IMR-90 (cell line): ENCODE measurements at regions not wholly inside any gene's neighbourhood (a gene's known extent, or its start where the extent isn't known, plus 50 kb on each side); places are given as distances from the start of the nearest gene placed in this dataset.

ENCODE experiments used
- ATAC-seq: fragments of 200-7000 bp; cut with Tn5 transposase; 2 replicates; pipeline ENCODE4 v1.9.1; 2020; ENCODE audit warnings: low read depth, mild to moderate bottlenecking, moderate library complexity
- BruUV-seq: library from RNA; stranded (reverse); fragments of 400-500 nt; replicated peaks from 2 replicates; lab custom pipeline; 2021; lab: Mats Ljungman, UMichigan
- CTCF ChIA-PET: fragments of 300-600 bp; formaldehyde crosslinking; extraction: SDS; loops from one replicate; lab custom pipeline; 2021; ENCODE audit warnings: antibody characterized with exemption; lab: Yijun Ruan, JAX
- POLR2A ChIA-PET: fragments of 300-600 bp; sonication (Branson Sonifier 250); formaldehyde crosslinking; loops from one replicate; lab custom pipeline; 2022; ENCODE audit warnings: antibody characterized with exemption; ENCODE audit not compliant: unreplicated experiment; lab: Charles Lee
- DNase-seq: peaks from one replicate; pipeline ENCODE4 v3.0.0; 2013
- H2AFZ ChIP-seq: replicated peaks from 2 replicates; pipeline ENCODE3; 2013; ENCODE audit warnings: low read length, mild to moderate bottlenecking; ENCODE audit not compliant: poor library complexity
- H2AK5ac ChIP-seq: 2 replicates; pipeline ENCODE4 v1.6.1; 2013; ENCODE audit warnings: low read depth, low read length, inconsistent platforms
- H2AK9ac ChIP-seq: replicated peaks from 2 replicates; pipeline ENCODE3; 2013; ENCODE audit warnings: mild to moderate bottlenecking, low read depth, low read length, moderate library complexity; ENCODE audit not compliant: poor library complexity
- H2BK120ac ChIP-seq: 2 replicates; pipeline ENCODE4 v1.6.1; 2013; ENCODE audit warnings: low read depth, low read length, inconsistent platforms
- H2BK15ac ChIP-seq: 3 replicates; pipeline ENCODE4 v1.6.1; 2013; ENCODE audit warnings: low read depth, low read length, inconsistent platforms
- H2BK20ac ChIP-seq: 2 replicates; pipeline ENCODE4 v1.6.1; 2013; ENCODE audit warnings: low read depth, mild to moderate bottlenecking, inconsistent platforms, low read length, moderate library complexity
- H2BK5ac ChIP-seq: 2 replicates; pipeline ENCODE4 v1.6.1; 2013; ENCODE audit warnings: mild to moderate bottlenecking, low read depth, low read length, inconsistent platforms; ENCODE audit not compliant: poor library complexity, severe bottlenecking
- H3K14ac ChIP-seq: replicated peaks from 2 replicates; pipeline ENCODE4 v1.6.1; 2013; ENCODE audit warnings: low read depth, low read length, inconsistent platforms
- H3K18ac ChIP-seq: 2 replicates; pipeline ENCODE4 v1.6.1; 2013; ENCODE audit warnings: low read depth, low read length, control low read depth
- H3K23ac ChIP-seq: 2 replicates; pipeline ENCODE4 v1.6.1; 2013; ENCODE audit warnings: low read depth, low read length, inconsistent platforms
- H3K27ac ChIP-seq: 2 replicates; pipeline ENCODE4 v1.5.1; 2013; ENCODE audit warnings: mild to moderate bottlenecking, control low read depth, low read length; ENCODE audit not compliant: insufficient read depth
- H3K27me3 ChIP-seq: 2 replicates; pipeline ENCODE4 v1.6.1; 2013; ENCODE audit warnings: low read length; ENCODE audit not compliant: control insufficient read depth, insufficient read depth
- H3K36me3 ChIP-seq: 2 replicates; pipeline ENCODE4 v1.6.1; 2013; ENCODE audit warnings: low read length, mixed read lengths; ENCODE audit not compliant: control insufficient read depth, insufficient read depth
- H3K4ac ChIP-seq: 2 replicates; pipeline ENCODE4 v1.6.1; 2013; ENCODE audit warnings: low read depth, low read length, inconsistent platforms
- H3K4me1 ChIP-seq: 2 replicates; pipeline ENCODE4 v1.6.1; 2013; ENCODE audit warnings: low read length, mixed read lengths; ENCODE audit not compliant: control insufficient read depth, insufficient read depth
- H3K4me2 ChIP-seq: 2 replicates; pipeline ENCODE4 v1.6.1; 2013; ENCODE audit warnings: low read depth, mild to moderate bottlenecking, control low read depth, low read length, moderate library complexity
- H3K4me3 ChIP-seq: 2 replicates; pipeline ENCODE4 v1.5.1; 2013; ENCODE audit warnings: low read depth, mild to moderate bottlenecking, control low read depth, low read length, moderate library complexity; ENCODE audit not compliant: insufficient read depth
- H3K56ac ChIP-seq: 2 replicates; pipeline ENCODE4 v1.6.1; 2013; ENCODE audit warnings: low read length, inconsistent platforms; ENCODE audit not compliant: insufficient read depth; ENCODE audit errors: extremely low read depth
- H3K79me1 ChIP-seq, 2 experiments: 2 replicates each; pipeline ENCODE4 v1.6.1; 2013; ENCODE audit warnings: low read length in 2 of 2, inconsistent platforms in 1 of 2, low read depth in 1 of 2
- H3K9ac ChIP-seq: 2 replicates; pipeline ENCODE4 v1.6.1; 2013; ENCODE audit warnings: low read depth, low read length, control low read depth
- H3K9me1 ChIP-seq: 2 replicates; pipeline ENCODE4 v1.6.1; 2013; ENCODE audit warnings: low read length, inconsistent platforms; ENCODE audit not compliant: insufficient read depth
- H3K9me3 ChIP-seq: 2 replicates; pipeline ENCODE4 v1.6.1; 2013; ENCODE audit warnings: low read length; ENCODE audit not compliant: control insufficient read depth, insufficient read depth
- H4K20me1 ChIP-seq: 2 replicates; pipeline ENCODE4 v1.6.1; 2013; ENCODE audit warnings: low read length, inconsistent platforms; ENCODE audit not compliant: insufficient read depth
- H4K5ac ChIP-seq: 2 replicates; pipeline ENCODE4 v1.6.1; 2013; ENCODE audit warnings: mild to moderate bottlenecking, low read depth, low read length, control low read depth
- H4K8ac ChIP-seq, 2 experiments: 2 replicates each; pipeline ENCODE4 v1.6.1; 2013; ENCODE audit warnings: low read depth in 2 of 2, low read length in 2 of 2, control low read depth in 1 of 2, inconsistent platforms in 1 of 2
- H4K91ac ChIP-seq: 2 replicates; pipeline ENCODE4 v1.6.1; 2013; ENCODE audit warnings: low read depth, low read length, inconsistent platforms; ENCODE audit not compliant: insufficient read depth
- BHLHE40 ChIP-seq: fragments of 150-350 bp; IDR thresholded peaks from 2 replicates; pipeline ENCODE4 v1.6.1; 2016; ENCODE audit warnings: mild to moderate bottlenecking, low read depth, low read length
- CEBPB ChIP-seq: IDR thresholded peaks from 2 replicates; pipeline ENCODE4 v1.6.1; 2012; ENCODE audit warnings: low read depth, low read length, improper control_type of control experiment
- ELK1 ChIP-seq: fragments of 150-350 bp; IDR thresholded peaks from 2 replicates; pipeline ENCODE4 v1.6.1; 2016; ENCODE audit warnings: low read depth, mild to moderate bottlenecking, low read length, moderate library complexity, borderline replicate concordance
- FOS ChIP-seq: fragments of 150-350 bp; IDR thresholded peaks from 2 replicates; pipeline ENCODE4 v1.6.1; 2016; ENCODE audit warnings: low read depth, low read length
- MAFK ChIP-seq: IDR thresholded peaks from 2 replicates; pipeline ENCODE4 v1.6.1; 2012; ENCODE audit warnings: low read depth, low read length, improper control_type of control experiment
- MAZ ChIP-seq: IDR thresholded peaks from 2 replicates; pipeline ENCODE4 v1.6.1; 2012; ENCODE audit warnings: low read depth, mild to moderate bottlenecking, low read length, improper control_type of control experiment, moderate library complexity, borderline replicate concordance
- MXI1 ChIP-seq: IDR thresholded peaks from 2 replicates; pipeline ENCODE4 v1.6.1; 2012; ENCODE audit warnings: low read depth, mild to moderate bottlenecking, low read length, moderate library complexity, borderline replicate concordance
- NFE2L2 ChIP-seq: fragments of 150-350 bp; IDR thresholded peaks from 2 replicates; pipeline ENCODE4 v1.6.1; 2016; ENCODE audit warnings: low read depth, mild to moderate bottlenecking, low read length
- POLR2A ChIP-seq: IDR thresholded peaks from 2 replicates; pipeline ENCODE4 v1.6.1; 2012; ENCODE audit warnings: mild to moderate bottlenecking, low read depth, low read length
- RCOR1 ChIP-seq: IDR thresholded peaks from 2 replicates; pipeline ENCODE4 v1.6.1; 2012; ENCODE audit warnings: mild to moderate bottlenecking, low read length, improper control_type of control experiment; ENCODE audit not compliant: insufficient replicate concordance
- RFX5 ChIP-seq: IDR thresholded peaks from 2 replicates; pipeline ENCODE4 v1.8.0; 2012; ENCODE audit warnings: low read depth, mild to moderate bottlenecking, low read length, moderate library complexity
- SMC3 ChIP-seq: fragments of 150-350 bp; IDR thresholded peaks from 2 replicates; pipeline ENCODE4 v1.6.1; 2016; ENCODE audit warnings: low read depth, mild to moderate bottlenecking, antibody characterized with exemption, low read length, moderate library complexity
- WGBS, 2 experiments: methylation state at CpG; one replicate each; pipeline versions ENCODE4 v1.1.5 to v1.1.7; 2013; ENCODE audit warnings: missing lambda C conversion rate in 2 of 2; ENCODE audit not compliant: insufficient read length in 1 of 2; ENCODE audit errors: extremely low coverage in 2 of 2; 5-methylcytosine and 5-hydroxymethylcytosine counted together
- dilution Hi-C: fragments of 300-500 bp; cut with HindIII; formaldehyde crosslinking; loops from one replicate; pipeline ENCODE4 v1.14.3; 2018; ENCODE audit warnings: low sequenced_read_pairs; ENCODE audit not compliant: unreplicated experiment
- in situ Hi-C: fragments of 300-500 bp; cut with MboI; formaldehyde crosslinking; loops from 3 replicates; pipeline ENCODE4 v1.14.3; 2019; ENCODE audit warnings: low sequenced_read_pairs, inconsistent platforms, mixed read lengths
- intact Hi-C: fragments of 100-400 bp; cut with micrococcal nuclease; formaldehyde crosslinking; loops from 2 replicates; pipeline ENCODE4 v1.10.0; 2022

- no peak overlapping the region for H3K27ac ChIP-seq
- no peak overlapping the region for H3K4me3 ChIP-seq
- no TSS peak for BruUV-seq
- no peak overlapping the region for H2BK20ac ChIP-seq
- no peaks in the 10 kb centered on the region for H3K9me1 ChIP-seq
- H3K18ac ChIP-seq, result no peak overlapping the region
- DNase-seq (no peak), ATAC-seq (no peak)
- no peaks in the 10 kb centered on the region for H4K20me1 ChIP-seq
- TF ChIP-seq FOS (no peak), POLR2A (no peak), NFE2L2 (no peak), RCOR1 (no peak), SMC3 (no peak), MAFK (no peak), MXI1 (no peak), ELK1 (no peak), CEBPB (no peak), MAZ (no peak), BHLHE40 (no peak), RFX5 (no peak)
- dilution Hi-C loops (no loop called here), in situ Hi-C loops (no loop called here), intact Hi-C loops (loop anchor here (5.0 kb wide), 1 partner anchor 445 kb away; no protein-coding TSS in a partner anchor)
- no peaks in the 10 kb centered on the region for H3K79me1 ChIP-seq
- H3K56ac ChIP-seq, result no peak overlapping the region
- no peak overlapping the region for H3K4me2 ChIP-seq
- H3K4me1 ChIP-seq, result no peaks in the 10 kb centered on the region
- no peaks in the 10 kb centered on the region for H3K9me3 ChIP-seq
- H2BK120ac ChIP-seq, result no peak overlapping the region
- WGBS, 2 experiments, result no CpG with 5 or more reads among the region's 7 CpGs
- H2BK15ac ChIP-seq, result no peak overlapping the region
- no peak overlapping the region for H2AFZ ChIP-seq
- no peak overlapping the region for H4K5ac ChIP-seq
- no peaks in the 10 kb centered on the region; the same call in 1 of the 2 replicates for H3K27me3 ChIP-seq
- no peak overlapping the region for H3K9ac ChIP-seq
- no peak overlapping the region for H3K4ac ChIP-seq
- no peak overlapping the region for H4K8ac ChIP-seq
- ChIA-PET POLR2A (no interaction called here), CTCF (no interaction called here)
- H4K91ac ChIP-seq, result no peak overlapping the region
- no peak overlapping the region for H3K14ac ChIP-seq
- H2AK5ac ChIP-seq, result no peak overlapping the region
- H3K23ac ChIP-seq, result no peak overlapping the region
- no peaks in the 10 kb centered on the region for H3K36me3 ChIP-seq
- no peak overlapping the region for H2AK9ac ChIP-seq
- no peak overlapping the region for H2BK5ac ChIP-seq
Measured at GRCh38 chr7:25911738-25912607, 240.0 kb upstream of the NFE2L3 start.
